Endothelial cell (in vitro differentiated cells): ENCODE measurements at regions not wholly inside any gene's neighbourhood (a gene's known extent, or its start where the extent isn't known, plus 50 kb on each side); places are given as distances from the start of the nearest gene placed in this dataset.

Experiments used
- DNase-seq: peaks from one replicate; pipeline ENCODE4 v3.0.0; 2021; ENCODE audit warnings: low spot score
- H3K27ac Mint-ChIP-seq: one replicate; pipeline ENCODE4 v1.8.0; 2021; ENCODE audit warnings: mixed read lengths, inconsistent platforms; ENCODE audit not compliant: unreplicated experiment
- H3K27me3 Mint-ChIP-seq: one replicate; pipeline ENCODE4 v1.8.0; 2021; ENCODE audit warnings: mild to moderate bottlenecking, moderate library complexity, mixed read lengths, inconsistent platforms; ENCODE audit not compliant: unreplicated experiment
- H3K36me3 Mint-ChIP-seq: one replicate; pipeline ENCODE4 v1.8.0; 2021; ENCODE audit warnings: mild to moderate bottlenecking, low read depth, mixed read lengths, inconsistent platforms; ENCODE audit not compliant: unreplicated experiment
- H3K4me1 Mint-ChIP-seq: one replicate; pipeline ENCODE4 v1.8.0; 2021; ENCODE audit warnings: mild to moderate bottlenecking, mixed read lengths, inconsistent platforms; ENCODE audit not compliant: unreplicated experiment
- H3K4me3 Mint-ChIP-seq: one replicate; pipeline ENCODE4 v1.8.0; 2021; ENCODE audit warnings: mild to moderate bottlenecking, mixed read lengths, inconsistent platforms; ENCODE audit not compliant: unreplicated experiment
- H3K9me3 Mint-ChIP-seq: one replicate; pipeline ENCODE4 v1.8.0; 2021; ENCODE audit warnings: mixed read lengths, inconsistent platforms; ENCODE audit not compliant: unreplicated experiment
- CTCF ChIP-seq: fragments of 200-600 bp; sonication (generic); IDR thresholded peaks from one replicate; pipeline ENCODE4 v1.5.0; 2021; ENCODE audit warnings: antibody characterized with exemption; ENCODE audit not compliant: unreplicated experiment

GRCh38 chr2:158893026-158893425 is 75.4 kb upstream of the TANC1 start:
- Mint-ChIP-seq H3K4me1 (no peaks in the 10 kb centered on the region), H3K27ac (no peak overlapping the region), H3K4me3 (no peak overlapping the region), H3K9me3 (no peaks in the 10 kb centered on the region), H3K27me3 (peaks cover 1% of the 10 kb centered on the region), H3K36me3 (no peaks in the 10 kb centered on the region)
- DNase-seq: no peak
- TF ChIP-seq CTCF: no peak

- Mint-ChIP-seq H3K36me3 (no peaks in the 10 kb centered on the region), H3K27ac (no peak overlapping the region), H3K4me1 (no peaks in the 10 kb centered on the region), H3K27me3 (peaks cover 1% of the 10 kb centered on the region), H3K9me3 (no peaks in the 10 kb centered on the region), H3K4me3 (no peak overlapping the region)
- DNase-seq: no peak
- TF ChIP-seq CTCF: no peak
These were observed 75.0 kb upstream of the TANC1 start for GRCh38 chr2:158893474-158893873.

DNA sequence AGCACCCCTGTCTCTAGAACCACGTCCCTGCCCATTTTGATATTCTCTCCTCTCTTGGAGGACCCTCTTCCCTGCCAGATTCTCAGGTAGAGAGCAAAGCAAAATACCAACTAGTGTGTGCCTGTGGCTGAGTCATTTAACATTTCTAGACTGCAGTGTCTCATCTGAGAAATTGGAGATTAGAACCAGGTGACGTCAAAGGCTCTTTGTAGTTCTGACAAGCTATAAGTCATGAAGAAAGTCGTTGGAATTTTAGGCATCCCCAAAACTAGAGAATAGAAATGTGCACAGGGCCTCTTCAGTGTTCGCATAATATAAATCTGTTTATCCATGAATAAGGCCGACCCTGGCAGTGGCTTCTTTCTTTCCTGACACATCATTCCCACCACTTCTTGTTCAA is 74.4 kb upstream of the TANC1 start:
- no peak for TF ChIP-seq CTCF
- Mint-ChIP-seq H3K36me3 (no peaks in the 10 kb centered on the region), H3K27ac (no peak overlapping the region), H3K4me3 (no peak overlapping the region), H3K9me3 (no peaks in the 10 kb centered on the region), H3K4me1 (no peaks in the 10 kb centered on the region), H3K27me3 (peaks cover 1% of the 10 kb centered on the region)
- DNase-seq: no peak

GRCh38 chr2:158894572-158894971 is 73.9 kb upstream of the TANC1 start:
- no peaks in the 10 kb centered on the region for H3K4me1 Mint-ChIP-seq
- H3K27me3 Mint-ChIP-seq: peaks cover 1% of the 10 kb centered on the region
- DNase-seq: no peak
- no peak overlapping the region for H3K4me3 Mint-ChIP-seq
- no peaks in the 10 kb centered on the region for H3K36me3 Mint-ChIP-seq
- H3K9me3 Mint-ChIP-seq: no peaks in the 10 kb centered on the region
- no peak for TF ChIP-seq CTCF
- no peak overlapping the region for H3K27ac Mint-ChIP-seq

DNA sequence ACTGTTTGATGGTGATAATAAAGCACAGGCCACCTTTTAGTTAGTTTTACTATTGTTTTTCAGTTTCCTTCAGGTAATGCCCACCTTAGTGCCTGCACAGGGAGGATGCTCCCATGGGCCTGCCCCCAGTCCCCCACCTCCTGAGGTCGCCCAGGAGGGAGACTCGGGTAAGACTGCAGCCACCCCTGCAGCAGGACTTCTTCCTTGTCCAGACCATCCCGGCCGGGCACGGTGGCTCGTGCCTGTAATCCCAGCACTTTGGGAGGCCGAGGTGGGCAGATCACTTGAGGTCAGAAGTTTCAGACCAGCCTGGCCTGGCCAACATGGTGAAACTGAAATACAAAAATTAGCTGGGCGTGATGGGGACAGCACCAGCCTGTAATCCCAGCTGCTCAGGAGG is 68.1 kb upstream of the TANC1 start:
- no peak overlapping the region for H3K4me3 Mint-ChIP-seq
- no peak for DNase-seq
- H3K4me1 Mint-ChIP-seq: no peaks in the 10 kb centered on the region
- H3K27me3 Mint-ChIP-seq: peaks cover 1% of the 10 kb centered on the region
- H3K27ac Mint-ChIP-seq: no peak overlapping the region
- no peaks in the 10 kb centered on the region for H3K36me3 Mint-ChIP-seq
- H3K9me3 Mint-ChIP-seq: no peaks in the 10 kb centered on the region
- TF ChIP-seq CTCF: no peak
